NCI-H2081 (cell line): ENCODE measurements at regions not wholly inside any gene's neighbourhood (a gene's known extent, or its start where the extent isn't known, plus 50 kb on each side); places are given as distances from the start of the nearest gene placed in this dataset.

ENCODE experiments used
- DNase-seq, 2 experiments: peaks; one replicate each; lab custom pipeline; 2025; lab: John Stamatoyannopoulos, UW

DNA sequence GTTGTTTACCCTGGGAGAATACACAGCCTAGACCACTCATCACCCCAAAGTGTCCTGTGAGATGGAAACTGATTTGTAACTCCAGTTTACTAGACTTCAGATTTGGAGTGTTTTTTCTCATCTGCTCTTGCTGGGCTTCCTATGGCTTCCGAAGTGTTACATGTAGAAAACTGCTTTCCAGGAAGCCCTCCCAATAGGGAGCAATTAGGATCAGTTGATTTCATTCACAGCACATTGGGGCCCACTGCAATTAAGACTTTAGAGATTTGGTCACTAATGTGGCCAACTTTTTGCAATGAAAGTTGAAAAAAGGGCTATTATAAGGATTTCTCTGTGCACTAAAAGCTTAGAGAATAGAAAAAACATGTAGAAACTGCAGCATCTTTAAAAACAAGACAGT lies 656.6 kb upstream of the CHAC2 start:
- no peak for DNase-seq

DNA sequence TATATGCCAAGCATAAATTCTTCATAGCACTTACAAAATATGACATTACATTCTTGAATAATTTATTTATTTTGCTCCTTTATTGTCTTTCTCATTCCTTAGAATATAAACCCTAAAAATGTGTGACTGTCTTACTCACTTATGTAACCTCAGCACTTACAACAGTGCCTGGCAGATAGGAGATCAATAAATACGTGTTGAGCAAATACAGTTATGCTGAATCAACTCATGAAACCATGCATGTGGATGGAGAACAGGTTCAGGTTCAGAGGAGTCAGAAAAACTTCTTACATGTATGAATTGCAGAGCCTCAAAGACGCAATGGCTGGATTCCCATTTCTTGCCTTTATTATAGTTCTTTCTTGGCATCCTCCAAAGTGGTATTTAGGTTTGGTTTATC lies 659.4 kb upstream of the CHAC2 start:
- no peak for DNase-seq

DNA sequence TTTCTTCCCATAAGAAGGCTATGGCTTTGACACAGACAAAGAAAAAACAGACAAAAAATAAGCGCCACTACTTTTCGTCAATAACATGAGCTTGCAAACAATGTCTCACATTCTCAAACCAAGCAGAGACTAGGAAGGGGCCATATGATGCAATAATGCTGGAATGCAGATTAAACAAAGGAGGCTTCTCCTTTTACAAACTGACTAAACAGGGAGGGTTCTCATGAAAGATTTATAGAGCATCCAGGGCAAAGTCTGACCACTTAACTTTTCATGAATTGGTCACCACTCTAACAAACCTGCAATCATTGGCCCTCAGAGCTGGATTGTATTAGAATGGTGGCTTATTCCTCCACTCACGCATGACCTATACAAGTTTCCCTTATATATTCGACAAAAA lies 663.3 kb upstream of the CHAC2 start:
- DNase-seq = no peak

DNA sequence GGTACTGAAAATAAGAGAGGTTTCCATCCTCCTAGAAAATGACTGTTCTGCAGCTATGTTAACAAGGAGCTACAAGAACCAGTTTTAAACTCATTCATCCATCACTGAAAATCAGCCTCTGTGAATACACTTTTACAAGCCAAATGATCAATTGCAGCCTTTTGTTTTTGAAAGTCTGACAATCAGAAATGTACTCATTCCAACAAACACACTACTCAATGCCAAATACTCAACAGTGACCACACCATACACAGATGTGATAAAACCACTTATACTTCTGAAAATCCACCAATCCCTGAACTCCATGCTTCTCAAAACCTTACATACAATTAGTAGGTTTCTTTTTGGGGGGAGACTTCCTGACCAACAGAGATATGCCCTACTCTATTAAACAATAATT lies 663.9 kb upstream of the CHAC2 start:
- no peak for DNase-seq

DNA sequence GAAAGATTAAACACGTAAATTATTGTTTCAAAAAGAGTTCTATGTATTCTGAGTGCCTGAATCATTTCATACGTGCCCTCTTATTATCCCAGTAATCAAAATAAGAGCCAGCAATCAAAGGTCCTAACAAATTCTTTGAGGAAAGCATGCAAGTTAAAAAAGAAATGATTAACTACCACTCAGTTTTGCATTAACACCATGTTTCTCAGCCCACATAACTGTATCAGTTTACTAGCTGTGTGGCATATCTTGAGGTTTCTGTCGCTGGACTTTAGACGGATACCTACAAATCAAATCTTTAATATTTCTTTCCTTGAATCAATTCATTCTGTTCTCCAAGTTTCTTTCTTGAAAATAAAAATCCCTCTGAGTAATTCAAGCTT lies 668.9 kb upstream of the CHAC2 start:
- DNase-seq = no peak

DNA sequence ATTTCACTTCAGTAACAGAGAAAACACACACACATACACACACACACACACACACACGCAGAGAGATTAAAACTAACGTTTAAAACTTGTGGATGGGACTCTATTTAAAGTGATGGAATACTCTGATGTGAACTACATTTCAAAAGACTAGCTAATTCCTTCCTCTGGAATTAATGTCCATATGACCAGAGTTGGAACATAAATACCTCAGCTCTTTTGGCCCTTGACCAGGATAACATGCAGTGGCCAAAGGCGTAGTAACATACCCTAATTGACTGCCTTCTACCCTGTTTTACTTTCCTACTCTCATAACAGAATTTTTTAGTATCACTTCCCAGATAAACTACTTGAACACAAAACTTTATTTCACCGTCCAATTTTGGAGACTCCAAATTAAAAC lies 671.3 kb upstream of the CHAC2 start:
- no peak for DNase-seq

DNA sequence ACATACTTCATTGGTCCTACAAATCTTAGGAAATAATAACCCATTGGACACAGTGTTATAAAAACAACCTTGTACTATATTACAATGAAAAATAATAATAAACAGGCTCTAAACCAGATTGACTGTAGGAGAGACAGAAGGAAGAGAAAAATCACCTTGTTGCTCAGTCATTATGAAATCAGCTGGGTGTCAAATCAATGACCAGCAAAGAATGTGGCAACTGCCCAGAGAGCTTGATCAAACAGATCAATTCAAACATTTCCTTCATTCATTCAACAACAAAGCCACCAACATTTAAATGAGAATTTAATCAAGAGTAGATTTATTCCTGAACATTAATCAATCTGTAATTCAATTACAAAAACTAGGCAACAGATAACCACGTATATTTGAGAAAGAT lies 671.9 kb upstream of the CHAC2 start:
- no peak for DNase-seq

GRCh38 chr2:53095227-53095626 lies 672.4 kb upstream of the CHAC2 start:
- no peak for DNase-seq

DNA sequence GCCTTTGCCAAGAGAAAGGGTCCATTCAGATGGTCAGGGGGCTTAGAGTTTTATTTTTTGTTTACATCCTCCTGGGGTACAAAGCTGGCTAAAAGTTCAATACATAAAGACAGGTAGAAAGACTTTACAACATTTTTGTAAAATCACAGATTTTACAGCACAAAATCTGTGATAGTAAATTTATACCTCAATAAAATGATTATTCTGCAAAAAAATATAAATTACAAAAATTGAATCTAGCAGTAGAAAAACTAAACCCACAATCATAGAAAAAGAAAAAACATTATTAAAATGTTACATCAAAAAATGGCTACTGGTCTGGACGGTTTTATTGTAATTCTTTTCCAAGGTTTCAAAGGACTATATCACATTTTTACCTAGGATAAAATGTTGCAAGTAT lies 674.2 kb upstream of the CHAC2 start:
- no peak for DNase-seq

DNA sequence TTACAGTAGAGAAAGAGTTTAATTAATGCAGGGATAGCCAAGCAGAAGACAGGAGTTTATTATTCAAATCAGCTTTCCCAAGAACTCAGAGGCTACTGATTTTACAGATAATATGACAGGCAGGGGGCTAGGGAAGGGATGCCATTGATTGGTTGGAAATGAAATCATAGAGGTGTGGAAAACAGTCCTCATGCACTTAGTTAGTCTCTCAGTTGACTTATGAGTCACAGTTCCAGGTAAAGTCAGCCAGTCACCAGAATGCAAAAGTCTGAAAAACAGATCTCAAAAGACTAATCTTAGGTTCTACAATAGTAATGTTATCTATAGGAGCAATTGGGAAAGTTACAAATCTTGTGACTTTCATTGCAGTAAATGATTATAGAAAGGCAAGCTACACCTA lies 676.4 kb upstream of the CHAC2 start:
- no peak for DNase-seq

GRCh38 chr2:53087874-53088461 lies 679.6 kb upstream of the CHAC2 start:
- no peak for DNase-seq

DNA sequence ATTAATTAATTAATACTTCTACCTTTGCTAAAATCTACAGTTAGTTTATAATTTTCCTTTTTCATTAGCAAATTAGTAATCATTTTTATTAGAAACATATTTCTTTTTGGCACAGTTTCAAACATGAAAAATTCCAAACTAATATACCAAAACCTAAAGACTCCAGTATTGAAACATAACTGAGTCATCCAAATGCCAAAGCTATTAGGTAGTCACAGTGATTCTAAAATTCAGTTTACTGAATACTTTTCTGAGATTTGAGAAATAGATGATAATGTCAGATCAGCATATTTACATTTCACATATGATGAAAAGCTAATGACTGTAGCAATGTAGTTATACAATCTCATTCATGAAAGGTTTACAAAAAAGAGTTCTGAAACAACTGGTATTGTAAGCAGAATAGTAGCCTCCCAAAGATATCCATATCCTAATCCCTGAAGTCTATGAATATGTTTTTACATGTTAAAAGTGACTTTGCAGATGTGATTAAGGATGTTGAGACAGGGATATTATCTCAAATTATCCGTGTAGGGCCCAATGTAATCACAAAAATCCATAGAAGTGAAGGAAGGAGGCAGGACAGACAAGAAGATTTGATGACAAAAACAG lies 680.2 kb upstream of the CHAC2 start:
- no peak for DNase-seq

- no peak for DNase-seq
Observed at GRCh38 chr2:53077413-53077812, 690.2 kb upstream of the CHAC2 start.

- no peak for DNase-seq
Observed at GRCh38 chr2:53075760-53076159, 691.8 kb upstream of the CHAC2 start.

GRCh38 chr2:53067533-53067932 lies 700.1 kb upstream of the CHAC2 start:
- no peak for DNase-seq

GRCh38 chr2:53067056-53067455 lies 700.5 kb upstream of the CHAC2 start:
- DNase-seq = no peak

DNA sequence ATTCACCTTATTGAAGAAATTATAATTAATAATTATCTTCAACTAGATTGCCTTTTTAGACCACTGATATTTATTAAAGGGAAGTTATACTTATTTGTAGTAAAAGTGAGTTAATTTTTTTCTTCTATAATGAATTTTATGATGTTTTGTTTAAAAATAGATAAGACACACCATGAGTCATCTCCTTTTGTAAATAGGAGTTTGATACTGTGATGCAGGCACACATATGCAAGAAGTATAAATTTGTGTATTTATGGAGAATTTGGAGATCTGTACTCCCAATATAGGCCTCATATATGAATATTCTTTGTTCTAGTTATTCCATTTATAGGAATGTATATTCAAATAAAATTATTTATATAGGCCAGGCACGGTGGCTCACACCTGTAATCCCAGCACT lies 703.5 kb upstream of the CHAC2 start:
- no peak for DNase-seq

DNA sequence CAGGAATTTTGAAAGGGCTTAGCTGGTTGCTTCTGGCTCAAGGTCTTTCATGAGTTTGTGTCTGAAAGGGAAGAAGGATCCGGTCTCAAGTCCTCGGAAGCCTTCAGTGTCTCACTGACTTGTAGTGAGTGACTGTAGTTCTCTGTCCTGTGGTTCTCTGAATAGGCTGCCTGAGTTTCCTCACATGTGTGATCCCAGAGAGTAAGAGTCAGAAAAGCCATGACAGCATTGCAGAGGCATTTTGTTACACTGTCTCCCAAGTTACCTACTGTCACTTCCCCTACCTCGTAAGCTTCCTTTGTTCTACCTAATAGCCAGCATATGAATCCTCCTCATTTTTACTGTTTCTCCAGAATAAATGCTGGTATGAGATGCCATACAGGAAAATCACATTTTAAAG lies 709.1 kb upstream of the CHAC2 start:
- DNase-seq = no peak

DNA sequence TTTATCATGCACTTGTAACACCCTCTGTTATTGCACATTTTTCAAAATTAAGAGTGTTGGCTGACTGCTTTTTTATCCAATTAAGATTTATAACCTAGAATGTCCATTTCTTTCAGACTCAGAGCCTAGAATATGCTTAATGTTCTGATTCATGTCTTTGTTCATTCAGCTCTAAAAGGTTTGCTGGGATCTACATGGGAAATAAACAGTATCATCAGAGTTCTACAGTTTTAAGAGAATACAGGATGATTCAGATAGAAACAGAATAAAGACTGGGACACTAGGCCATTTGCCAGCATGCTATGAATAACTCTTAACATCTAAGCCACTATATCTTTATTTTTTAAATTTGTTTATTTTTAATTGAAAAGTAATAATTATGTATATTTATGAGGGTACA lies 713.7 kb upstream of the CHAC2 start:
- DNase-seq = no peak

GRCh38 chr2:53051157-53051556 lies 716.4 kb upstream of the CHAC2 start:
- DNase-seq = no peak

DNA sequence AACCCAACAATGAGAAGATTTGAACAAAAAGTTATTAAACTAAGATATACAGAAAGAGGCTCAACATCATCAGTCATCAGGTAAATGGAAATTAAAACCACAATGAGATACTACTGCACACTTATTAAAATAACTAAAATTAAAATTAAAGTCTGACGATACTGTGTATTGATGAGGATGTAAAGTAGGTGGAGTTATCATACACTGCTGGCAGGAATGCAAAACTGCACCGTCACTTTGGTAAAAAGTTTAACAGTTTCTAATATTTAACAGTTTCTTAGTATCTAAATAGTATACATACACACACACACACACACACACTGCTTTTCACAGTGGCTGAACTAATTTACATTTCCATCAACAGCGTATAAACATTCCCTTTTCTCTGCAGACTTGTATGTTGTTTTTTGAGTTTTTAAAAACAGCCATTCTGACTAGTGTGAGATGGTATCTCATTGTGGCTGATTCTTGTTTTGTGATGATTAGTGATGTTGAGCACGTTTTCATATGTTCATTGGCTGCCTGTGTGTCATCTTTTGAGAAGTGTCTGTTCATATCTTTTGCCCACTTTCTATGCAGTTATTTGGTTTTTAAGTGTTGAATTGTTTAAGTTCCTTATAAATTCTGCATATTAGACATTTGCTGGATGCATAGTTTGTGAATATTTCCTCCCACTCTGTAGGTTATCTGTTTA lies 726.9 kb upstream of the CHAC2 start:
- DNase-seq = no peak

GRCh38 chr2:53036196-53036595 lies 731.4 kb upstream of the CHAC2 start:
- DNase-seq = no peak

DNA sequence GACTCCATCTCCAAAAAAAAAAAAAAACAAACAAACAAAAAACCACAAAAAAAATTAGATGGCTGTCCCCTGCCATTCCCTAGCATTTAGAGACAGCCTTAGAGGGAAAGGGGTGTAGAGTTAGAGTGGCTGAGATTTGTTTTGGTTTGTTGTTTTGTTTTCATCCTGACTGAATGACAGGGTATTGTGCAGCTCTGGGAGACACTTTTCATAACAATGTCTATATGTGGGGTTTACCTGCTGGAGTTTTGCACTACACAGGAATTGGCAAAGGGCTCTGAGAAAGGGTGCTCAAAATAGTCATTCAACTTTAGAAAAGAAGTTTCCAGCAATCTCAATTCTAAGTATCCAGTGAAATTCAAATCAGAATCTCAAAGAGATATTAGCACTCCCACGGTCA lies 732.5 kb upstream of the CHAC2 start:
- DNase-seq = no peak

- DNase-seq = no peak
Observed at GRCh38 chr2:53033411-53033810, 734.2 kb upstream of the CHAC2 start.
